Keratinocyte (primary cell): ENCODE measurements at regions not wholly inside any gene's neighbourhood (a gene's known extent, or its start where the extent isn't known, plus 50 kb on each side); places are given as distances from the start of the nearest gene placed in this dataset.

Source experiments
- DNase-seq: peaks from one replicate; pipeline ENCODE4 v3.0.0-alpha.2; 2011; ENCODE audit warnings: low read depth, missing footprints, low spot score
- FAIRE-seq: peaks from 2 replicates; lab custom pipeline; 2011; peaks lifted over from hg19 to GRCh38; lab: Jason Lieb, UNC
- H2AFZ ChIP-seq: 2 replicates; pipeline ENCODE4 v1.6.0; 2012; ENCODE audit warnings: low read length, control low read depth, inconsistent platforms; ENCODE audit not compliant: control insufficient read depth
- H3K27ac ChIP-seq: 2 replicates; pipeline ENCODE4 v1.5.1; 2011; ENCODE audit warnings: low read length; ENCODE audit not compliant: control insufficient read depth, insufficient read depth
- H3K27me3 ChIP-seq: 3 replicates; pipeline ENCODE4 v1.6.0; 2011; ENCODE audit warnings: low read length; ENCODE audit not compliant: control insufficient read depth, insufficient read depth; ENCODE audit errors: extremely low read depth
- H3K36me3 ChIP-seq, 2 experiments: 2 replicates in 1 of 2; 3 replicates in 1 of 2; pipeline ENCODE4 v1.5.1; 2011; ENCODE audit warnings: low read length in 2 of 2, mild to moderate bottlenecking in 1 of 2; ENCODE audit not compliant: control insufficient read depth in 2 of 2, insufficient read depth in 2 of 2; ENCODE audit errors: extremely low read depth in 1 of 2
- H3K4me1 ChIP-seq: 3 replicates; pipeline ENCODE4 v1.5.1; 2011; ENCODE audit warnings: low read length; ENCODE audit not compliant: control insufficient read depth, insufficient read depth; ENCODE audit errors: extremely low read depth
- H3K4me2 ChIP-seq: 3 replicates; pipeline ENCODE4 v1.6.0; 2011; ENCODE audit warnings: low read depth, low read length; ENCODE audit not compliant: control insufficient read depth, insufficient read depth; ENCODE audit errors: extremely low read depth
- H3K4me3 ChIP-seq, 3 experiments: fragments of 200-600 bp in 1 of 3; sonication (generic) in 1 of 3; 2 replicates in 2 of 3; 3 replicates in 1 of 3; pipeline ENCODE4 v1.5.1; 2011 to 2016; ENCODE audit warnings: low read length in 3 of 3, mild to moderate bottlenecking in 3 of 3, control low read depth in 2 of 3, inconsistent platforms in 1 of 3, low read depth in 1 of 3, mixed read lengths in 1 of 3, mixed run types in 1 of 3, moderate library complexity in 1 of 3; ENCODE audit not compliant: control insufficient read depth in 2 of 3, insufficient read depth in 2 of 3; ENCODE audit errors: extremely low read depth in 1 of 3
- H3K79me2 ChIP-seq: 2 replicates; pipeline ENCODE4 v1.6.0; 2012; ENCODE audit warnings: low read length; ENCODE audit not compliant: control insufficient read depth, insufficient read depth
- H3K9ac ChIP-seq: 3 replicates; pipeline ENCODE4 v1.6.0; 2011; ENCODE audit warnings: low read length; ENCODE audit not compliant: control insufficient read depth, insufficient read depth; ENCODE audit errors: extremely low read depth
- H3K9me1 ChIP-seq: 3 replicates; pipeline ENCODE4 v1.6.0; 2011; ENCODE audit warnings: low read length; ENCODE audit not compliant: control insufficient read depth, insufficient read depth; ENCODE audit errors: extremely low read depth
- H3K9me3 ChIP-seq: 2 replicates; pipeline ENCODE4 v1.5.1; 2012; ENCODE audit warnings: low read depth, low read length; ENCODE audit not compliant: control insufficient read depth
- H4K20me1 ChIP-seq: 3 replicates; pipeline ENCODE4 v1.6.0; 2011; ENCODE audit warnings: low read length; ENCODE audit not compliant: control insufficient read depth, insufficient read depth; ENCODE audit errors: extremely low read depth
- EZH2 ChIP-seq: IDR thresholded peaks from one replicate; pipeline ENCODE4 v1.6.1; 2012; ENCODE audit warnings: inconsistent platforms, mild to moderate bottlenecking, low read length, moderate library complexity
- dilution Hi-C: fragments of 300-500 bp; cut with MboI; formaldehyde crosslinking; loops from one replicate; pipeline ENCODE4 v1.7.0; 2020; ENCODE audit warnings: low sequenced_read_pairs; ENCODE audit not compliant: extremely low pct_ligation_motif_present
- TF ChIP-seq, protein P1 (sequence below), 3 experiments: IDR thresholded peaks in 1 of 3; conservative IDR thresholded peaks in 1 of 3; optimal IDR thresholded peaks in 1 of 3; 2 replicates in 2 of 3; 3 replicates in 1 of 3; pipeline versions ENCODE3 to v1.5.1; 2011; ENCODE audit warnings: low read length in 3 of 3, mild to moderate bottlenecking in 3 of 3, moderate library complexity in 2 of 3, control low read depth in 1 of 3, inconsistent platforms in 1 of 3; ENCODE audit not compliant: insufficient read depth in 2 of 3; ENCODE audit errors: extremely low read depth in 1 of 3

DNA sequence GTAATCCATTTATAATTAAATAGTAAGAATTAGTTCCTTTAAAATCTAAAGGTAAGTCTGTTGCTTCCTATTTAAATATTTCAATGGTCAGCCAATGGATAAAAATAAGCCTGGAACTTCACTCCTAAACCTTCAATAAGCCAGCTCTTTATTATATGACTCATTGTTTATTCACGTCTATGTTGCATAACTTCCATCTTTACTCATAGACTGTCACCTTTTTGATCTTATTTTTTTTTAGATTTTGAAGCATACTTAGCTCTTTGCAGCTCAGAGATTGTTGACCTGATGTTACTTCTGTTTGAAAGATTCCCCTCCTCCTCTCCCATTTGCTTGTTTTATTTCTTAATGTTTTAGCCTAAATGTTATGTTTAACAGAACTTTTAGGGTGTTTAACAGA, 1571.2 kb upstream of the RAG2 start:
- Histone ChIP-seq H3K27me3 (no peaks in the 10 kb centered on the region), H3K4me1 (peaks cover 5% of the 10 kb centered on the region), H2AFZ (no peak overlapping the region), H3K9ac (no peak overlapping the region), H3K27ac (no peak overlapping the region), H3K79me2 (no peaks in the 10 kb centered on the region), H4K20me1 (no peaks in the 10 kb centered on the region), H3K9me1 (no peaks in the 10 kb centered on the region), H3K36me3 (no peaks in the 10 kb centered on the region), H3K9me3 (no peaks in the 10 kb centered on the region), H3K4me3 (no peak overlapping the region), H3K4me2 (no peak overlapping the region)
- FAIRE-seq (no peak), DNase-seq (no peak)
- no peak for TF ChIP-seq EZH2
- TF ChIP-seq, protein P1, sequence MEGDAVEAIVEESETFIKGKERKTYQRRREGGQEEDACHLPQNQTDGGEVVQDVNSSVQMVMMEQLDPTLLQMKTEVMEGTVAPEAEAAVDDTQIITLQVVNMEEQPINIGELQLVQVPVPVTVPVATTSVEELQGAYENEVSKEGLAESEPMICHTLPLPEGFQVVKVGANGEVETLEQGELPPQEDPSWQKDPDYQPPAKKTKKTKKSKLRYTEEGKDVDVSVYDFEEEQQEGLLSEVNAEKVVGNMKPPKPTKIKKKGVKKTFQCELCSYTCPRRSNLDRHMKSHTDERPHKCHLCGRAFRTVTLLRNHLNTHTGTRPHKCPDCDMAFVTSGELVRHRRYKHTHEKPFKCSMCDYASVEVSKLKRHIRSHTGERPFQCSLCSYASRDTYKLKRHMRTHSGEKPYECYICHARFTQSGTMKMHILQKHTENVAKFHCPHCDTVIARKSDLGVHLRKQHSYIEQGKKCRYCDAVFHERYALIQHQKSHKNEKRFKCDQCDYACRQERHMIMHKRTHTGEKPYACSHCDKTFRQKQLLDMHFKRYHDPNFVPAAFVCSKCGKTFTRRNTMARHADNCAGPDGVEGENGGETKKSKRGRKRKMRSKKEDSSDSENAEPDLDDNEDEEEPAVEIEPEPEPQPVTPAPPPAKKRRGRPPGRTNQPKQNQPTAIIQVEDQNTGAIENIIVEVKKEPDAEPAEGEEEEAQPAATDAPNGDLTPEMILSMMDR (optimal IDR thresholded peaks at IDR 0.05 in 1 of 3, IDR thresholded peaks at IDR 0.05 in 1 of 3, conservative IDR thresholded peaks at IDR 0.05 in 1 of 3; ENCODE audit: extremely low read depth in 1 of 3, insufficient read depth in 2 of 3, low read length in 3 of 3) = no peak
- dilution Hi-C loops = no loop called here

DNA sequence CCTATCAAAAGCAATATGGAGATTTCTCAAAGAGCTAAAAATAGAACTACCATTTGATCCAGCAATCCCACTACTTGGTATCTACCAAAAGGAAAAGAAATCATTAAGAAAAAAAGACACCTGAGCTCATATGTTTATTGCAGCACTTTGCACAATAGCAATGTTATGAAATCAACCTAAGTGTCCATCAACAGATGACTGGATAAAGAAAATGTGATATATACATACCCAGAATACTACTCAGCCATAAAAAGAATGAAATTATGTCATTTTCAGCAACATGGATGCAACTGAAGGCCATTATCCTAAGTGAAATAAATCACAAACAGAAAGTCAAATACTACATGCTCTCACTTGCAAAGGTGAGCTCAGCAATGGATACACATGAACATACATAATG, 1565.5 kb upstream of the RAG2 start:
- H4K20me1 ChIP-seq = no peaks in the 10 kb centered on the region
- H3K4me2 ChIP-seq = no peak overlapping the region
- H3K36me3 ChIP-seq = no peaks in the 10 kb centered on the region
- H2AFZ ChIP-seq = no peak overlapping the region
- FAIRE-seq (no peak), DNase-seq (no peak)
- H3K9me1 ChIP-seq = no peaks in the 10 kb centered on the region
- dilution Hi-C loops = no loop called here
- no peaks in the 10 kb centered on the region for H3K9me3 ChIP-seq
- H3K4me1 ChIP-seq = no peaks in the 10 kb centered on the region
- TF ChIP-seq EZH2 = no peak
- TF ChIP-seq, protein P1 (optimal IDR thresholded peaks at IDR 0.05 in 1 of 3, IDR thresholded peaks at IDR 0.05 in 1 of 3, conservative IDR thresholded peaks at IDR 0.05 in 1 of 3; ENCODE audit: extremely low read depth in 1 of 3, insufficient read depth in 2 of 3, low read length in 3 of 3) = no peak
- H3K79me2 ChIP-seq = no peaks in the 10 kb centered on the region
- no peaks in the 10 kb centered on the region for H3K27me3 ChIP-seq
- H3K4me3 ChIP-seq = no peak overlapping the region
- H3K9ac ChIP-seq = no peak overlapping the region
- H3K27ac ChIP-seq = no peak overlapping the region
